GM18526 (cell line): ENCODE measurements at regions not wholly inside any gene's neighbourhood (a gene's known extent, or its start where the extent isn't known, plus 50 kb on each side); places are given as distances from the start of the nearest gene placed in this dataset.

Source experiments
- POLR2A ChIP-seq: IDR thresholded peaks from 3 replicates; pipeline ENCODE4 v1.6.1; 2011; ENCODE audit not compliant: insufficient read length; ENCODE audit errors: extremely low read depth

- TF ChIP-seq POLR2A, result no peak
These were observed 58.3 kb upstream of the EEA1 start for GRCh38 chr12:92987362-92987761.

GRCh38 chr12:92987846-92988621 is 58.9 kb upstream of the EEA1 start:
- peak; percentile 55 for TF ChIP-seq POLR2A

GRCh38 chr12:92988622-92989130 is 59.6 kb upstream of the EEA1 start:
- no peak for TF ChIP-seq POLR2A

DNA sequence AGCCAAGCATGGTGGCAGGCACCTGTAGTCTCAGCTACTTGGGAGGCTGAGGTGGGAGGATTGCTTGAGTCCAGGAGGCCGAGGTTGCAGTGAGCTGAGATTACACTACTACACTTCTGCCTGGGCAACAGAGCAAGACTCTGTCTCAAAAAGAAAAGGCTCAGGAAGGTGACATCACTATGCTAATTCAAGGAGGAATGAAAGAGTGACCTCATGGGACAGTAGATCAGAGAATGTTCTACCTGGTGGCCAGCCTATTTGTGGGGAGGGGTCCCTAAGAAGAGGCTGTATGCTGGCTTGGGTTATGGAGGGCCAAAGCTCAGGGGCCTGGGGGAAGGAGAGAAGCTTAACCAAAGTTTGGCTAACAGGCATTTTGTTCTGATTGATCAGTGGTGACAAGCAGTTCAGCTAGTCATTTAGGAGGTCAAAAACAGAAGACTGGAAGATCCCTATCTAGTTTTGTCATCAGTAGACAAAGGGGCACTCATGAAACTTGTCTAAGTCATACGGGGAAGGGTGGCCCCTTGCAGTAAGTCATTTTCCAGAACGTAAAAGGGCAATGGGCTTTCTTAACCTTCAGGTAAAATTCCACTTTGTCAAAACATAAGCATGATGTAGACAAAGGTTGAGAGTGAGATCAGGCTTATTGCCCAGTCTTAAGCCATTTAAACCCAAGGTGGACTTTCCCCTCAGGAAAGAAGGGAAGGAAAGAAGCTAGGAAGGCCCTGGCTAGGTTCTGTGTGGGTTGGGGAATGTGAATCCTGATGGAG is 60.8 kb upstream of the EEA1 start:
- TF ChIP-seq POLR2A, result no peak

DNA sequence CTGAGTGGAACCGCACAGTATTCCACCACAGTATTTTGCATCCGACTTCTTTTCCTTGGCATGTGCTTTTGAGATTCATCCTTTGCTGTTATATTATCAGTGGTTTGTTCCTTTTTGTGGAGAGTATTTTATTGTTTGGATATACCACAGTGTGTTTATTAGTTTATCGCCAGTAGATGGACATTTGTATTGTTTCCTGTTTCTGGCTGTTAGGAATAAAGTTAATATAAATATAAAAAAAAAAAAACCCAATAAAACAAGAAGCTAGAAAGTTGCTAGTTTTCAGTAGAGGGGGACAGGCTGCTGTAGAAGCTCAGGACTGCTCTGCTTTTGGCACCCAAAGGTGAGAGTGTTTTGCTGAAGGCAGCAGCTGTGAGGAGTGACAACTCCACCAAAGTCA is 62.0 kb upstream of the EEA1 start:
- TF ChIP-seq POLR2A, result no peak

DNA sequence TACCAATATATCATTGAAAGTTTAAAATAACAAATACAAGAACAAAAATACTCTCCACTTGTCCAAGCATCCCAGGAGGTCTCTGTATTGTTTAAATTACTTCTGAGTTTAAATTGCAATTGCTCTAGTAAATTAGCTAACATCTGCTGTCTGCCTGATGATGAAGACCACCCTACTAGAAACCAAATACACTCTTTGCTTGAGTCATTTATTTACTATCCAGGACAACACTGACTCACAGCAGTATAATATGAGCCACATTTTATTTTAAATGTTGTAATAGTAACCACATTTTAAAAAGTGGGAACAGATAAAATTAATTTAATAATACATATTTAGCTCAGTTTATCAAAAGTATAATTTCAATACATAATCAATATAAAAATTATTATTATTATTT is 62.9 kb upstream of the EEA1 start:
- TF ChIP-seq POLR2A, result no peak

DNA sequence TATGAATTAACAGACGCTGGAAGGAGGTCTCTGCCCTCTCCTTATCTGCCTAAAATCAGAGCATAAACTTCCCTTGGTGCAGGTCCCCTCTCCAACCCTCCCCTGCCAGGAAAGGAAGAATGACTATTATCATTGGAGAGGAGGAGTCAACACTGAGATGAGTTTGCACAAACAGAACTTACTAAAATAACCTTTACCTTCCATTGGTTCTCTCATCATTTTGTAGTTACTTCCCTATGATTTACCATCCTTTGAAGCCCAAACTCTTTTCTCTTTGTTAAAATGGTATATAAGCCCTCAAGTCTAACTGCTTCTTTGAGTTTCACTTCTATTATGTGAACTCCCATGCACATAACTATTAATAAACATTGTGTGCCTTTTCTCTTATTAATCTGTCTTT is 64.2 kb upstream of the EEA1 start:
- TF ChIP-seq POLR2A, result no peak

DNA sequence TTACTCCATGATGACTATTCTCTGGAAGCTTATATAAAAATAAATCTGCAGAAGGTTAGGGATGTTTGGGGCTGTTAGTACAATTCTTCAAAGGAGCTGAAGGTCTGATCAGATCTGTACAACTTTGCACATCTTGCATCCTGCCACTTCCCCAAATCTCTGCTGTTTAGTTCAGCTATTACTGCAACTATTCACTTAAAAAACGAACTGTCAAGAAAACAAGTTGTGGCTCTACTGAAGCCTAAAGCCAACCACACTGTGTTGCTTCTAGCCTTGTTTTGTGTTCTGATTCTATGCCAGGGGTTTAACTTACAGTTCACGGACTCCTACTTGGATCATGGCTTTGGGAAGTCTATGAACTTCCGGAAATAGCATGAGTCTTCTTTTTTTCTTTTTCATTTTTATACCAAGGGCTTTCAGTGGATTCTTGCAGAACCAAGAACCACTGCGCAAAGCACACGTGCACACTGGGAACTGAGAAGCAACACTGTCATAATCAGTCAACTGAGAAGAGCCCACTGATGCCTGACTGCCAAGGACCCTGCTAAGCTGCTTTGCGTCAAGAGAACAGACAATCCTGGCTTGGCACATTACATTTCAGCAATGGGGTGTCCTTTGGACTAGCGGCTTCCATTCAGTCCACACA is 66.3 kb upstream of the EEA1 start:
- TF ChIP-seq POLR2A, result no peak

DNA sequence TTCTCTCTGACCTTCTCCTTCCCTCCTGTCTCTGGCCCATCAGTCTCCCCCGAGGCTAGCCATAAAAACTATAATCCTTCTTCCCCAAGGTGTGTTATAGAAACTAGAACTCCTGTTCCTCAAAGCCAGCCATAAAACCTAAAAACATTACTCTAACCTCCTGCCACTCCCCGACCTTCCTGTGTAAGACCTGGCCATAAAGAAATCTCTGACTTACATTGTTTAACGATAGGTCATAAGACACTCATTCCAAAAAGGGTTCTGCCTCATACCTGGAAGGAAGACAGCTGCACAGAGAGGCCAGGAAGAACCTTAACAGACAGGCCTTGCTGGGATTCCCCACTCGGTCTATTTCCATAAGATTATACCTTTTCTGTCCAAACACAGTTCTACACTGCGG is 70.9 kb upstream of the EEA1 start:
- TF ChIP-seq POLR2A, result no peak

- TF ChIP-seq POLR2A, result no peak
These were observed 72.3 kb upstream of the EEA1 start for GRCh38 chr12:93001407-93001806.

GRCh38 chr12:93002293-93003054 is 73.4 kb upstream of the EEA1 start:
- TF ChIP-seq POLR2A, result no peak

DNA sequence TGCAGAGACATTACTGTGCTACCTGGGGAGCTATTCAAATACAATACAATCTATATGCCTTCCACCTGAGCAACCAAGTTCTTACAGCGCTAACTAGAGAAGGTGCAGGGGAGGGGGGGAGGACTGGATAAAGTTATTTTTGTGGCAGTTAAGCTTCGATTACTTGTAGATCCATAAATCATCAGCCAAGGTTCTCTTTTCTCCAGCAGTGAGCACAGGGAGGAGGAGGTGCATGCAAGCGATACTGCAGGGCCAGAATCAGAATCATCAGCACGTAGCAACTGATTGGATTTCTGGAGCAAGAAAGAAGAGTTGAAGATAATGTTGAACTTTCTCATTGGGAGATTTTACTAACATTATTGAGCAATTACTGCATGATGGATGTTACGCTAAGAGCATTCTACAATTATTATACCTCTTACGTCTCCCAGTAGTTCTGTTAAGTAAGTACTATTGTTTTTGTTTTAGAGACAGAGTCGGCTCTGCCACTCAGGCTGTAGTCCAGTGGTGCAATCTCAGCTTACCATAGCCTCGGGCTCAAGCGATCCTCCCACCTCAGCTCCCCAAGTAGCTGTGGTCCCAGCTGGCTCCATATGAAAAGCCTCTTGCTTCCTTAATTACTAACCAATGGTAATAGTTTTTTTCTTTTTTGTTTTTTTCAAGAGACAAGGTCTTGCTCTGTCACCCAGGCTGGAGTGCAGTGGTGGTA is 74.6 kb upstream of the EEA1 start:
- TF ChIP-seq POLR2A, result no peak

DNA sequence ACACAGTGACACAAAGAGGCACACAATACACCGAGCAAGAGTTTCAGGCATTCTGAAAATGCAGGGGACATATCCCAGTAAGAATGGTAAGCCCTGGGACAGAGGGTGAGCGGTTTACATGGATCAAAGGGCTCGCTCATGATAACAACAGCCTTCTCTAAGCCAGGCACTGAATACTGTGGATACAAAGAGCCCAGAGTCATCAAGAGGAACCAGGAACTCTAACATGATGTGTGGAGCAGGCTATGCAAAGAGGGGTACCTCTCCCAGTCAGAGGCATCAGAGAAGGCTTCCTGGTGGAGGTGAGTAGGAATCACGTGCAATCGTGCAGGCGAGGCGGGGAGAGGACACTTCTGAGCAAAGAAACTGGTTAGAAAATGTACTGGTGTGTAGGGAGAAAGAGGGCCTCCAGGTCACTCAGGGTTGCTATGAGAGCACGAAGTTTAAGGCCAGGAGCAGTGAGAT is 76.9 kb upstream of the EEA1 start:
- TF ChIP-seq POLR2A, result no peak

DNA sequence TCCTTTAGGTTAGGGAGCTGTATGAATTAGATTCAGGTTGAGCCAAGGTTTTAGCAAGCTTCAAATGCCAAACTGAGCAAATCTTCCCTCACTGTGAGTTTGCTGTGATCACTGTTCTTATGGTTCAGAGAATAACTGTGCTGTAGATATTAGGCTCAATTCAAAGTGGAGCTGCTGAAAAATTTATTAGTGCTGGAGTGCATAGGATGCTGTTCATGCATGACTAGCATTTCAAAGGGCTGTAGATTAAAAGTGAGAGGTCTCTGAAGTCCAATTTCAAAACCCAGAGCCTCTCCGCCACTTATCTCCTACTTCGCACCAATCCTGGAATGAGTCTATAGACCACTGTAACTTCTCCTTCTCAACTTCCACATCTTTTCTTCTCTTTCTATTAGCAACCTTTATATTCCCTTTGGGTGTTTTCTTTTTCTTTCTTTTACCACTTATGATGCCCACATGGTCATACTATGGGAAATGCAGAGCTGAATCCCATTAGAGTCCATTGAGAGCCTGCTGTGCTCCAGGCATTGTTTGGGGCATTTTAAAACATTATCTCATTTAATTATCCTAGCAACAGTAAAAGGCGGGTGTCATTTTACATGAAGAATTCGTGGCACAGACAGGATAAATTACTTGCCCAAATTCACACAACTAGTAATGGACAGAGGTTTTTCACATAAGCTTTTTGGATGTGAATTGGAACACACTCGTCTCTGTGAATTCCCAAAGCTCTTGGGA is 77.5 kb upstream of the EEA1 start:
- no peak for TF ChIP-seq POLR2A

DNA sequence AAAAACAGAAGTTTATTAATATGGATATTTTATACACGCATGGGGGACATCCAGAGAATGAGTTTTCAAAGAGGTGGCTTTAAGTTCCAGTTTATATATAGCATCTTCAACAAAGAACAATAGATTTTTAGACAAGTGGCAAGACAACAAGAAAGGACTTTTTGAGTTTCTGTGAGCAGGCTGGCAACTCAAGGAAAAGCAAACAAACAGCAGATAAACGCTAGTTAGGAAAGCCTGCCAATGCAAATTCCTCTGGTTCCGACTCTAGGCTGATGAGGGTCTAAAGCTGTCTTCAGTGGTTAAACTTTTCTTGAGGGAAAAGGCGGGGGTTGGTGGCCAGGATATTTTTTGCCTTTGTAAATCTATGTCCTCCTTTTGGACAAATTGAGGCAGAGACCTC is 78.4 kb upstream of the EEA1 start:
- no peak for TF ChIP-seq POLR2A
